Stimulated activated CD8-positive, alpha-beta memory T cell treated with anti-CD3 and anti-CD28 coated beads, Interleukin-4, amount 100 ng/mL, for 4 hours (primary cell): ENCODE measurements at regions not wholly inside any gene's neighbourhood (a gene's known extent, or its start where the extent isn't known, plus 50 kb on each side); places are given as distances from the start of the nearest gene placed in this dataset.

Source experiments
- DNase-seq, 2 donors: peaks; one replicate each; pipeline ENCODE4 v3.0.0-alpha.2; 2020; ENCODE audit warnings: low read depth in 2 of 2, low spot score in 1 of 2

DNA sequence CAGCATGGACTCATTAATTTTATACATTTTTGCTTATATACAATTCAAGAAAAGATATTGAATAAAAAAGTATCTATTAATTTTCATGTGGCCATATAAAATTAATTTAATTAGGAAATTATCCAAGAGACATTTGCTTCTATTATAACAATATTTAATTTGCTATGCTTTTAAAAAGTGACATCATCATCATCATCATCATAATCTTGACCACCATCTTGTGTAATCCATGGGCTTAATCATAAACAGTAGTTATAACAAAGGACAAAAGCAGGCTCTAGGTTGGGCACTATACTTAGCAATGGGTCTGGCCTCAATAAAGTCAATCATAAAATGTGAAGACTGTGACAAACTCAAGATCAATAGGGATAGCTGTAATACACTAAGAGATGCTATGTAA lies 1031.6 kb downstream of the SLITRK1 start:
- DNase-seq: no peak

DNA sequence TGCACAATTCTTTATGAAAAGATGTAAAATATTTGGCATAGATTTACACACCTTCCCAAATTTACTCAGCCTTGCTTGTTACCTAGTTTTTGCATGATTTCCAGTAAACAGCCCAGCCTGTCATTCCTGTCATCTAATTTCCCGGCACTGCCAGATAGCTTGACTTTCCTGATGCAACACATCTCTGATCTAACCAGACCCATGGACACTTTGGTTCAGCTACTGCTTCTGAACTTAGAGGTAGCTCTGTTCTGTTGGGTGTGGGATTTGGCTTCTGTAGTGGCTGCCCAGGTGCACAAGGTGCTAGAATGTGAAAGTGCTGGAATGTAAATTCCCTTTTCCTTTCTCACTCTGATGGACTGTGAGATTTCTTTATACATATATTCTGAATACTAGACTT lies 1033.5 kb downstream of the SLITRK1 start:
- DNase-seq: no peak

DNA sequence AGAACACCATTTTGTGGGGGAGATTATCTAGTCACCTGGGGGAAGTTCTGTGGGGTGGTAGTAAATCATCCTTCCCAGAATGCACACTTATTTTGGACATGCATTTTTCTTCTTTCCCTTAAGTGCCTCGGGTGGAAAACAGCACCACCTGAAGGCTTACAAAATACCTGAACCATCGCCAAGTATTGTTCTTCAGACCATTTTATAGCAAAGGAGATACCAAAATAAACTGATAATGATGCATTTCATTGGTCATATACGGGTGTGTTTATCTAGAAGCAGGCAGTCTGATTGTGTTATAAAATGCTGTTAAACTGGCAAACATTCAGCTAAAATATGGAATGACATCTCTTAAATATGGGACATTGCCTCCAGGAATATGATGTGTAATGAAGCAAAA lies 1034.7 kb downstream of the SLITRK1 start:
- DNase-seq: no peak

DNA sequence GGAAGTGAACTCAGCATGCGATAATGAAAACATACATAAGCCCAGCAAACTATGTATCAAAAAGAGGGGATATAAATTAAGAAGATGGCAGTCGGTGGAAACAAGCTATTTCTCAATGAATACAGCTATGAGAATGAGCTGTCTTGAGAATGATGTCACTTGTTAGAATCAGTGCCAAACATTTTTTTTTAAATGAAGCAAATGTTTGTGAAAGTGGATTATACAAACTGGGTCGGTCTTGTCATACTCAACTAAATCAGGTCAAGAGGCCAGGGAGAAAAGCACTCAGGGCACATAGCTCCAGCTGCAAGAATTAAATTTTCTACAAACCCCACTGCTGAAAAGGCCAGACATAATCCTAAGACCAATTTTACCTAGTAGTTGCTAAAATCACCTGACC lies 1048.4 kb downstream of the SLITRK1 start:
- DNase-seq: no peak

DNA sequence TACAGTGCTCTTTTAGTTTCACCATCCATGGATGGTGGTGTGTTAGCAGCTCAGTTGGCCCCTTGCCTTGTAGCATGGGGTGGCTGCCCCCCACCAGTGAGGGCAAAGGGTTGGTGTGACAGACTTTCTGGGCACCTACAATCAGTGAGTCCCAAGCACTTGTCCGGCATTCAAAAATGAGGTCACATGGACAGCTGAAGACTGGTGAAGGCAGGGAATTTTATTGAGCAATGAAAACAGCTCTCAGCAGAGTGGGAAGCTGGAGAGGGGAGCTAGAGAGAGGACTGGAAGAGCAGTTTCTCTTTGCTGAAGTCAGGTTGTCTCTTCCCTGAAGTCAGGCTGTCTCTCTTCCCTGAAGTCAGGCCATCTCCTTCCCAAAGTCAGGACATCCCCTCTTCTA lies 1053.2 kb downstream of the SLITRK1 start:
- no peak for DNase-seq

DNA sequence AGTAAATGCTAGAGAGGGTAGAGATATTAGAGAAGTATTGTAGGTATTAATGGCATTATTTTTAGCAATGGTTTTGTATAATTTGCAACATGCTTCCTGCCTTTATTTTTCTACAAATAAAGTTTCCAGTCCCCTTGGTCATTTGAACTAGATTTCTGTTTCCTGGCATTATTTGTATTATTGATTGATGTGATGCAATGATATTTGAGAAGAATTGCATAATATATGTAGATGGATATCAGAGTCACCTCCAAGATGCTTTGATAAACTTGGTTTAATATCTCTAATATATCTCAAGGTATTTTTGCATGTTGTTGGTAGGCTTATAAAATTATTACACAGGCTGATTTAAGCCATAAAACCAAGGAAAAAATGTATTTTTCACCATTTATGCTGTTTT lies 1054.5 kb downstream of the SLITRK1 start:
- DNase-seq: no peak

DNA sequence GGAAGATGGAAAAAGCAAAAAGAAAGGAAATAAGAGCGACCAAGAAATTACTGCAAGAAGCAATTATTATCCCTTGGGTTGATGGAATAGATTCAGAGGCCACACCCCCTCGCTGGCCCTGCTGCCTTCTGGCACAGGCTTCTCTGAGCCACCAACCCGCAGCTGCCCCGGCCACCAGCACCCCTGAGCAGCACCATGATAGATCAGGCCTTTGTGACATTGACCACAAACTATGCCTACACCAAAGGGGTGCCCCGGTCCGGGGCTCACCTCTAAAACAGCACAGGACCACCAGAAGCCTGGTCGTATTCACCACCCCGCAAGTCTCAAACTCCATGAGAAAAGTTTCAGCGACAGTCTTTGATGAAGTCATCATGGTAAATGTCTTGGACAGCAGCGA lies 1059.3 kb downstream of the SLITRK1 start:
- no peak for DNase-seq

DNA sequence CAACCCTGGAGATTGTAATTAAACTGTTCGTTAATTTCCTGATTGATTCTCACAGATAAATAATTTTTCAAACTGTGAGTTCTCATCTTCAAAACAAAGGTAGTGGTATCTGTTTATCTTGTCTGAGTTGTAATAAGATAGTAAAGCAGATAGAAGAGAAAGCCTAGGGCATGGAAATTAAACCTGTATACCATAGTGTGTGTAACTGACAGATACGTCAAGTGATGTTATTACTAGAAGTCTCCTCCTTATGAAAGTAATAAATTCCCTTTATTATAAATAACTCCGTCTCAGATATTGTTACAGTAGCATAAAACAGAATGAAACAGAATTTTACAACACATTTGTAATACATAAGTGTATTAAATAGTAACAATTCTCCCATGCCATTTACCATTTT lies 1065.1 kb downstream of the SLITRK1 start:
- no peak for DNase-seq

DNA sequence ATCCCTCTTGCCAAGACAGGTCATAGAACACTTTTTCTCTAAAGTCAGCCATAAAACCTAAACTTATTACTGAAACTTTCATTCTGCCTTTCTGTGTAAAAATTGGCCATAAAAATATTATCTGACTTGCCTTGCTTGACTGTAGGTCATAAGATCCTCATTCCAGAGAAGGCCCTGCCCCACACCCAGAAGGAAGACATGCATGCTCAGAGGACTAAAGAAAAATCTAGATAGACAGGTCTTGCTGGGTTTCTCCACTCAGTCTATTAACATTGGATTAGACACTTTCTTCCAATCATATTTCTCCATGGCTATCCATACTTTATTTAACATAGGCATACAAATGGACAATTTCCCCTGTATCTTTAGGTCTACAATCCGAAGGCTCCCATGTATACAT lies 1066.5 kb downstream of the SLITRK1 start:
- no peak for DNase-seq

DNA sequence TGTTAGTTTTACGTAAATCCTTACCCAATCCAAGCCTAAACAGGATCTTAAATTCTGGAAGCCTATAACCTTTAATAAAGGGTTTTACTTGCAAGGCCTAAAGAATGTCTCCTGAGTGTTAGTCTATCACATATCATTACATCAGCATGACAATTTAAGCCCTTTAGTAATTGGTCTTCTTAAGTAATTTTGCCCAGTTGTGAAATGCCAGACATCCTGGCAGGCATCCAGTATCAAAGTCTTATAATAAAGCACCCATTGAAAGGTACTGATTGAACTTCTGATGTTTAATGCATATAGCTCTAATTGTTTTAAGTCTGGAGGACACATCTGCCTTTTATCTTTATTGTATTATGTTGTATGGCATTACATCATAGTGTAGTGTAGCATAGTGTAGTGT lies 1078.9 kb downstream of the SLITRK1 start:
- no peak for DNase-seq

DNA sequence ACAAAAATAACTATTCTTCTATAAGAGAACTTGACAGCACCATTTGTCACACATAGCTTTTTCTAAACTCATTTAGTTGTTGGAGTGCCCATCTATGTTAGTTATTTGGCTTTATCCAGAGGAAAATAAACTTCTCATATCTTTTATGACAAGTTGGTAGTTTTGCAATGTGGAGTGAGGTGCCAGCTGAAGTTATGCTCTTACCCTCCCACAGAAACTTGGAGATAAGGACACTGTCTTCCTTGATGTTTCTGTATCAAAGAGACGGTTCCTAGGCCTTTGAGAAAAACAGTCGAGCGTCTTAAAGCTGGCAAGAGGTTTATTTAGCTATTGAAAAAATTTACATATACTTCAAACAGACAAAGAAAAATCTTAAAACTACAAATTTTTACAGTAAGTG lies 1079.7 kb downstream of the SLITRK1 start:
- DNase-seq: no peak

DNA sequence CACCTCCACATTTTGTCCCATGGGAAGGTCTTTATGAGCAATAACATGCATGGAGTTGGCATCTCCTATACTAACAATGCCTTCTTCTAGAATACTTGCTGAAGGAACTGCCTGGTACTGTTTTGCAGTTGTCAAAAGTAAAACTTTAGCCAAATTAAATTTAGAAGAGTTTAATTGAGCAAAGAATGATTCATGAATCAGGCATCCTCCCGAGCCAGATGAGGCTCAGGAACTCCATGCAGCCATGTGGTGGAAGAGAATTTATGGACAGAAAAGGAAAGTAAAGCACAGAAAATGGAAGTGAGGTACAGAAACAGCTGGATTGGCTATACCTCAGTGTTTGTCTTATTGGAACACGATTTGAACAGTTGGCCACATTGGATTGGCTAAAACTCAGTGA lies 1081.9 kb downstream of the SLITRK1 start:
- DNase-seq: no peak

DNA sequence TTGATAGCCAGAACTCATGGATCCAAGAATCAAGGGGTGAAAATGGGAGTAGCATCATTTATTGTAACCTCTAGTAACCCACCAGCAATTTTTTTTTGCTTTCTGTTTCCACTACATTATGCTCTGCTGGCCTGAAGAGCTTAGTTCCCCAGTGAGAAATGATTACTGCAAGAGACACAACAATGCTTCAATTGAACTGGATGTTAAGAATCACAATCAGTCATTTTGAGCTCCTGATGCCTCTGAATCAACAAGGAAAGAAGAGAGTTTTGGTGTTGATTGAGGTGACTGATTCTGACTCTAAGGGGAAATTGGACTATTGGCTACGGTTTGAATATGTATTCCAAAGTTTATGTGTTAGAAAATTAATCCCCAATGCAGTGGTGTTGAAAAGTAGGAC lies 1084.4 kb downstream of the SLITRK1 start:
- DNase-seq: no peak

DNA sequence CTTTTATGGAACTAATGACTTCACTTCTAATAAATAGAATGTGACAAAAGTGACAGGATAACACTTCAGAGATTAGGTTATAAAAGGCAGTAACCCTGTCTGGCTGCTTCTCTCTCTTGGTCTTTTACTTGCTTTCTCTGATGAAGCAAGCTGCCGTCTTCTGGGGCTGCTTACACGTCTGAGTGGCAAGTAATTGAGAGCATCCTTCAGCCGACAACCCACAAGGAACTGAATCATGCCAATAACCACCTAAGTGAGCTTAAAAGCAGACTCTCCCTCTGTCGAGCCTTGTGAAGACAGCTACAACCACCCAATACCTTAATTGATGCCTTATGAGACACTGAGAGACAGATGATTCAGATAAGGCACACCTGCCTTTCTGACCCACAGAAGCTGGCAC lies 1091.2 kb downstream of the SLITRK1 start:
- DNase-seq: no peak

DNA sequence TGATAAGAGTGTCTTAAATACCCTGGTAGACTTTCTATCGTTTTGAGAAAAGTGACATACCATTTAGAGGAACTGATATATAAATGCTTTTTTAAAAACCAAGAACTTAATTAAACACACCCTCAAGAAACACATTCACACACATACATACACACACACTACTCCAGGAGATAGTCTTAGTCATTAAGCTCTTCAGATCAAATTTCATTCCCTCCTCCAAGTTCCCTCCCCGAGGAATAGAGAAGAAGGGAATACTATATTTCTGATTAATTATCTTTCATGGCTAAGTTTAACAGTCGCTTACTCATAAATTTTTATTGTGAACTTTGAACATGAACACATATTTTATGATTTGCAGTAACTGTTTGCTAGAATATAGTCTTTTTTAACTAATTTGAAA lies 1109.5 kb downstream of the SLITRK1 start:
- no peak for DNase-seq

DNA sequence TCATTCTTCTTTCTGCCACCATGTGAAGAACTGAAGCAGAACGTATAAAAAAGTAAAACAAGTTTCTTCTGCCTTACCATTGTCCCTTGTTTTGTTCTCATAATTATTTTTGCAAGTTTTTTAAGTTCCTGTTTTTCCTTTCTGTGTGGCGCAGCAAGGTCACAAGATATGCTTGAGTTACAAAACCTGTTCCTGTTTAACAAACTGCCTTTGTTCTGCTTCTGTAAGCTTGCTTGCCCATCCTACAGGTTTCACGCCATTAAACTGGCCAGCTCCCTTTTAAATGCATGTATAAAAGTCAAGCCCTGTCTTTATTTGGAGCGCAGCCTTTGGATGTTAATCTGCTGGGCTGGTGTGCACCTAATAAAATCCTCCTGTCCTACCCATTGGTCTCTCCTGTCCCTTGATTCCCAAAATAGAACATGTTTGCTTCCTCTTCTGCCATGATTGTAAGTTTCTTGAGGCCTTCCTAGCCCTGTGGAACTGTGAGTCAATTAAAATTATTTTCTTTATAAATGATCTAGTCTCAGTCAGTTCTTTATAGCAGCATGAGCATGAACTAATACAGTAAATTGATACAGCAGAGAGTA lies 1115.4 kb downstream of the SLITRK1 start:
- DNase-seq: no peak

DNA sequence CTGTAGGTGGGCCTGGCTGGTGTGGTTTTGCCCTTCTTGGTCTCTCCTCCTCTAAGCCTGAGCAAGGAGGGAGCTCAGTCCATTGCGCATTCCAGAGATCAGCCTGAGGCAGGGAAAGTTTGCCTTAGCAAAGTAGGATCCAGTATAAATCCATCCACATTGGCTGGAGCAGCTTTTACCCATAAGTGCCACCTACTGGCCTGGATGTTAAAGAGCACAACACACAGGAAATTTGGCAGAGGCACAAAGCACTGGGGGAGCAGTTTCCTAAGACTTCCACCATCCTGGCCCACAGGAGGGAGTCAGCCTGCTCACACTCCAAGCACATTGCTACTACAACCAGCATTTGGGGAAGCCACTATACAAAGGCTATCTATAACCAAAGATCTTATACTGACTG lies 1124.2 kb downstream of the SLITRK1 start:
- DNase-seq: no peak

DNA sequence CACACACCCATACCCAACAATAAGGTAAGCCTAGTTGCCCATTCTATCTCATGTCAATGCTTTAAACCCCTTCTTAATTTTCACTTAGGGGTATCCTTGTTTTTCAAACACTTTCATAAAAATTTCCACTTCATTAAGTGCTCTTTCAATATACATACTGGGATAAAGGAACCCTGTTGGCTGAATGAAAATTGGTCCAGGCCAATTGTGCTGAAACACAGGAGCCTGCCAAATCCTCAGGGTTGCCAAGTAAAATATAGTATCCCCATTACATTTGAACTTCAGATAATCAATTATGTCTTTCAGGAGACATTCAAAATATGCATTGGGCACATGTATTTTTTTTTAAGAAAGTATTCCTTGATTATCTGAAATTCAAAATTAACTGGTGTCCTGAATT lies 1131.1 kb downstream of the SLITRK1 start:
- no peak for DNase-seq

DNA sequence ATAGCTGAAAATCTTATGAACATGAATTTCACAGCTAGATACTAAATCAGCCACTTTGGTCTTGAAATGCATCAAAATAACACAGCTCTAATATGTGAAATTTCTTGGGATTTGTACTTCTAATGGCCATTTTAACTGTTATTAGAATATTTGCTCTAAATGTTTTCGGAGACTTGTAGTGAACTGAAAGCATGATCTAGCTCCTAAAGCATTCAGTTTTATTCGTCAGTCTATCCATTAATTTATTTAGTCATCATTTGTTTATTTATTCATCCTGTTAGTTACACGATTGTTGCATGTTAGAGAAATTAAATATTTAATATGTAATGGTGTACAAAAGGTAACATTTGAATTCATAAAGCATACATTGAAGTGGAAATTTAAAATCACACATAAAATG lies 1132.7 kb downstream of the SLITRK1 start:
- DNase-seq: no peak

DNA sequence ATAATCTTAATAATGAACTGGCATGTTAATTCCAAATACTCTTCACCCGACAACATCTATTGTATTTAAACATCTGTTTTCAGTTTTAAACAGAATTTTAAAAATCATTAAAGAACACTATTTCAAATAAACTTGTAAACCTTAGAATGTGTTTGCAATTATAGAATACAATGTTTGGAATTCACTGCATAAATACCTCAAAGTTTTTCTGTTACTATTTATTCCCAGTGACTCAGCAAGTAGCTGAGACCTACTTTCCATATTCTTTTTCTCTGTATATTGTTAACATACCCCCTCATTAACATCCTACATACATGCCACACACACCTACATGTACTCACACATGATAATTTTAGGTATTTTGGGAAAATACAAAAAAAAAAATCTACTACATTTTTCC lies 1134.3 kb downstream of the SLITRK1 start:
- DNase-seq: no peak

DNA sequence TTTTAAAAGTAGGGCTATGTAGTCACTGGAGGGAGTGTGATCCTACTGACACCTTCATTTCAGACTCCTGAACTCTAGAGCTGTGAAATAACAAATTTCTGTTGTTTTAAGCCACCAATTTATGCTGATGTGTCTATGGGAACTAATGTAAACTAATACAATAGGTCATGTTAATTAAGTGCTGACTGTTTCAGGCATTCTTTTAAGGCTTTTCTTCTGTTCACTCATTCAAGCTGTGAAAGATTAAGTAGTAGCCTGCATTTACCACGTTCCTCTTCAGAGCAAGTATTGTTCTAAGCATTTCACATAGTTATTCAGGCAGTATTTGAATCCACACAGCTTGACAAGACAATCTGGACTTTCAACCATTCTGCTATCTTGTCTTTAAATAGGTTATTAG lies 1135.0 kb downstream of the SLITRK1 start:
- no peak for DNase-seq

DNA sequence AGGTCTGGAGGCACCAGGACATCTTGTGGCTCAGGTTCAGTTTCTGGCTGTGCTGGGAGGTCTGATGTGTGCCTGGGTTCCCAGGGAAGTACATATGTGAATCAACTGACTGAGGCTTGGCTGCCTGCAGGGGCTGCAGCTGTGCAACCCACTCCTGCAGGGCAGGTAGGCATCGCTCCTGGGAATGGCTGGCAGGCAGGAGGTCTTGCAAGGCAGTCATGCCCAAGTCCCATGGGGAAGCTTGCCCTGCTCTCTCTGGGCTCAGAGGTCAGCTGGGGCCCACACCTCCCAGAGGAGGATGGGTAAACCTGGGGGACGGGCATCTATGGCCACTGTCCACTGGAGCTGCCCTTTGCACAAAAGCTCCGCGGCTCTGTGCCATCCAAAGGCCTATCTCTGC lies 1141.8 kb downstream of the SLITRK1 start:
- no peak for DNase-seq

DNA sequence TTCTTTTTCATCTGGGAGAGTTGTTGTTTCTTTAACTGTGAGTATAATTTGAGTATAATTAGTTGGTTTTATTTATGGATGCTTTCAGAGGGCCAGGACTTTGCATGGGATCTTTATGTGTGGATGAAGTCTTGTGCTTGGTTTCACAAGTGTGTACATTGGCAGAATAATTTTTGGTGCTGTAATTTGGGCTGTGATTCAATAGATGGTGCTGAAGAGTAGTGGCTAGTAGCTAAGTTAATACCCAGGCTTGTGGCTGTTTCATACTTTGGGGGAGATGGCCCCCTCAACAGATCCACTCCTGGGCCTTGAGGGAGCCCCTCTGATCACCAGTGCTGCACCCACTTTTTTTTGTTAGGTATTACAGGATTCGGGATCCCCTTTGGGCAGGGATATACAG lies 1142.4 kb downstream of the SLITRK1 start:
- DNase-seq: no peak

DNA sequence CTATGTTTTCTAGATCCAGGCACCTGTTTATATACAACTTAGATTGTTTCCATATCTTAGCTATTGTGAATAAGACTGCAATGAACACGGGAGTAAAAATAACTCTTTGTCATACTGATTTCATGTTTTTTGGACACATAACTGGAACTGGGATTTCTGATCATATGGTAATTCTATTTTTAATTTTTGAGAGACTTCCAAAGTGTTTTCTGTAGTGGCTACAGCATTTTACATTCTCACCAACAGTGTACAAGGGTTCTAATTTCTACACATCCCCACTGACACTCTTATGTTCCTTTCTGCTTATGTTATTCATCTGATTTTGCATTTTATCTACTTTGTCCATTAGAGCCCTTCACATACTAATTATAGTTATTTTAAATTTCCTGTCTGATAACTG lies 1152.9 kb downstream of the SLITRK1 start:
- no peak for DNase-seq
